ENCODE measurements at regions not wholly inside any gene's neighbourhood (a gene's known extent, or its start where the extent isn't known, plus 50 kb on each side); places are given as distances from the start of the nearest gene placed in this dataset.

- TF ChIP-seq POLR2A (IDR thresholded peaks at IDR 0.05): no peak
- peak; percentile 75 to 95 (median 87) for TF ChIP-seq CTCF (IDR thresholded peaks at IDR 0.05)
Measured at GRCh38 chr12:126747530-126748149, 1519.3 kb upstream of the TMEM132C start.

All from heart left ventricle (tissue), 13 donors.